SK-N-MC (cell line): ENCODE measurements at regions not wholly inside any gene's neighbourhood (a gene's known extent, or its start where the extent isn't known, plus 50 kb on each side); places are given as distances from the start of the nearest gene placed in this dataset.

Experiments used
- DNase-seq: peaks from one replicate; pipeline ENCODE4 v3.0.0-alpha.2; 2011; ENCODE audit warnings: low read depth, low spot score
- H3K27ac ChIP-seq: fragments of 200-600 bp; sonication (generic); 2 replicates; pipeline ENCODE4 v1.5.1; 2016; ENCODE audit warnings: mixed run types
- H3K36me3 ChIP-seq: fragments of 200-600 bp; sonication (generic); 2 replicates; pipeline ENCODE4 v1.6.1; 2017; ENCODE audit warnings: antibody characterized with exemption, low read length, mixed read lengths; ENCODE audit not compliant: insufficient read depth
- H3K4me3 ChIP-seq: fragments of 200-600 bp; sonication (generic); 2 replicates; pipeline ENCODE4 v1.5.1; 2016
- H3K9ac ChIP-seq: fragments of 200-600 bp; sonication (generic); 2 replicates; pipeline ENCODE4 v1.8.0; 2017; ENCODE audit warnings: mixed run types, mixed read lengths; ENCODE audit not compliant: insufficient read length
- H3K9me3 ChIP-seq: fragments of 200-600 bp; sonication (generic); 2 replicates; pipeline ENCODE4 v1.6.1; 2017; ENCODE audit warnings: low read depth, mild to moderate bottlenecking, antibody characterized with exemption, low read length, moderate library complexity, mixed read lengths
- EZH2 ChIP-seq: fragments of 200-600 bp; sonication (generic); IDR thresholded peaks from one replicate; pipeline ENCODE4 v1.6.1; 2017; ENCODE audit warnings: antibody characterized with exemption
- FOXP2 ChIP-seq: optimal IDR thresholded peaks from 2 replicates; pipeline ENCODE3; 2011; ENCODE audit warnings: mild to moderate bottlenecking, moderate library complexity; ENCODE audit not compliant: insufficient read depth; ENCODE audit errors: extremely low read length, control extremely low read depth
- POLR2AphosphoS5 ChIP-seq: IDR thresholded peaks from 2 replicates; pipeline ENCODE4 v1.6.1; 2012; ENCODE audit warnings: mild to moderate bottlenecking, low read depth, low read length, borderline replicate concordance

DNA sequence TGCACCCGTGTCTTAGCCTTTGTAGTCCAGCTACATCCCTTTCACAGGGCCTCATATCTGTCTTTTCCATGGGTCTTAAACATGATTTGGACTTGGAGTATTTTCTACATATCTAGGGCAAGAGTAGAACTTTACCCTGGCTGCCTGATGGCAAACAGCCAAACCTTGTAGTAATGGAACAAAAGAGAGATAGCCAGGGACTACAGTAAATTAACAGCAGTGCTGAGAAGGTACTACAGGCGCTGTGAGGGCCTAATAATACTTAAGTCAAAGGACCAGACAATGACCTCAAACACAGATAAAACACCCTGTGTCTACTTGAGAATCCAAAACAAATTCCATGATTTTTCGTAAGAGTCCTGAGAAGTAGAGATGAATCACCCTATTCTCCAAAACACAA, 111.0 kb upstream of the WDR17 start:
- Histone ChIP-seq H3K9ac (no peak overlapping the region), H3K4me3 (no peak overlapping the region), H3K36me3 (no peaks in the 10 kb centered on the region), H3K27ac (no peak overlapping the region), H3K9me3 (no peaks in the 10 kb centered on the region)
- TF ChIP-seq EZH2 = no peak
- TF ChIP-seq FOXP2 = no peak
- no peak for TF ChIP-seq POLR2AphosphoS5
- DNase-seq = no peak

DNA sequence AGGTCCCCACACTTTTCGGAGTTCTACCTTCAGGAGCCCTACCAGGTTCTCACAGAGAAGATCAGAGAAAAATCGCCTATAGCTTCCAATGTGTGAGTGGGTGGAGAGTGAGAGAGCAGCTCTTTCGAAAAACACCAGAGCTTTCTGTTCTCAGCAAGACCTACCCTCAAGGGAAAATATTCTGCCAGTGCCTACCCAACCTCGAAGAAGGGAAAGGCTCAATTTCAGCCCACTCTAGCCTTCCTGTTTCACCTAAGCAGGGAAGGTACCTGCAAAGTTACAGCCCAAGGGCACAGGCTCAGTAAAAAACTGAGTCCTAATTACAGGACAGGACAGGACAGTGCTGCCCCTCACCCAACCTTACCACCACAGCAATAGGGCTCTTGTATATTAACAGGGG, 104.0 kb upstream of the WDR17 start:
- H3K27ac ChIP-seq = no peak overlapping the region
- DNase-seq = no peak
- H3K9me3 ChIP-seq = no peaks in the 10 kb centered on the region
- TF ChIP-seq POLR2AphosphoS5 = no peak
- H3K36me3 ChIP-seq = no peaks in the 10 kb centered on the region
- no peak overlapping the region for H3K9ac ChIP-seq
- H3K4me3 ChIP-seq = no peak overlapping the region

DNA sequence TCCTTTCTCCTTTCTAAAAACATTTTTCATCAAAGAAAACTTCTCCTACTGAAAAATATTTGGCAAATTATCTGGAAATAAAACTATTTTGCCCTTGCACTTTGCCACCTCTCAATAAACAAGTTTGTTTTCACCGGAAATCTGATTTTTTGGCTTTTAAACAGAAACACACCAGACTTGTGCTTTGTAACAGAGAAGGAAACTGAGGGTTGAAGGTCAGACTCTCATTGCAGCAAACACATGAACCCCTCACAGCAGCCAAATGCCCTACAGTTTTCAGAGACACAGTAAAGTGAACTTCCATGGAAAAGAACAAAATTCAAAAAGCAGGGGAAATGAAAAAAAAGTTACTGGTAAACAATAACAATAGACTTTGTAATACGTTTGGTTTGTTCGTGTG, 95.6 kb upstream of the WDR17 start:
- no peak overlapping the region for H3K27ac ChIP-seq
- no peaks in the 10 kb centered on the region for H3K36me3 ChIP-seq
- TF ChIP-seq POLR2AphosphoS5 = no peak
- TF ChIP-seq EZH2 = no peak
- TF ChIP-seq FOXP2 = no peak
- H3K9ac ChIP-seq = no peak overlapping the region
- peaks cover 12% of the 10 kb centered on the region; the same call in 1 of the 2 replicates for H3K9me3 ChIP-seq
- DNase-seq = no peak
- no peak overlapping the region for H3K4me3 ChIP-seq

DNA sequence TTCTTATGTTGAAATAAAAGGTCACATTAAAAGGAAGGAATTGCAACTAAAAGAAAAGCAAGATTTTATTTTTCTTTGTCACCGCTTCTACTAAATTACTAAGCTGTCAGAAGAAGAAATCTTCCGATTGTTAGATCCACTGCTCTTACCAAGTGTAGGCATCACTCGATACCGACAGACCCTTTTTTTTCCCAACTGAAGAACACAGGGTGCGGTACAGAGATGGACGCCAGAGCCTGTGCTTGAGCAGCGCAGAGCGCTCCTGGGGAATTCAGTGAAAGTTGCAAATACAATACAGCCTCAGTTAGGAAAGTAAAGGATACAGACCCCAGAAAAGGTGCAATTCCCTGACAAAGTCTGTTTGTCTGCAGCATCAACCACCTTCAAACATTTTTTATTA, 94.9 kb upstream of the WDR17 start:
- H3K27ac ChIP-seq = no peak overlapping the region
- H3K36me3 ChIP-seq = no peaks in the 10 kb centered on the region
- no peak for TF ChIP-seq EZH2
- no peak for TF ChIP-seq FOXP2
- TF ChIP-seq POLR2AphosphoS5 = no peak
- H3K9ac ChIP-seq = no peak overlapping the region
- DNase-seq = no peak
- H3K4me3 ChIP-seq = no peak overlapping the region
- H3K9me3 ChIP-seq = peaks cover 12% of the 10 kb centered on the region; the same call in 1 of the 2 replicates

DNA sequence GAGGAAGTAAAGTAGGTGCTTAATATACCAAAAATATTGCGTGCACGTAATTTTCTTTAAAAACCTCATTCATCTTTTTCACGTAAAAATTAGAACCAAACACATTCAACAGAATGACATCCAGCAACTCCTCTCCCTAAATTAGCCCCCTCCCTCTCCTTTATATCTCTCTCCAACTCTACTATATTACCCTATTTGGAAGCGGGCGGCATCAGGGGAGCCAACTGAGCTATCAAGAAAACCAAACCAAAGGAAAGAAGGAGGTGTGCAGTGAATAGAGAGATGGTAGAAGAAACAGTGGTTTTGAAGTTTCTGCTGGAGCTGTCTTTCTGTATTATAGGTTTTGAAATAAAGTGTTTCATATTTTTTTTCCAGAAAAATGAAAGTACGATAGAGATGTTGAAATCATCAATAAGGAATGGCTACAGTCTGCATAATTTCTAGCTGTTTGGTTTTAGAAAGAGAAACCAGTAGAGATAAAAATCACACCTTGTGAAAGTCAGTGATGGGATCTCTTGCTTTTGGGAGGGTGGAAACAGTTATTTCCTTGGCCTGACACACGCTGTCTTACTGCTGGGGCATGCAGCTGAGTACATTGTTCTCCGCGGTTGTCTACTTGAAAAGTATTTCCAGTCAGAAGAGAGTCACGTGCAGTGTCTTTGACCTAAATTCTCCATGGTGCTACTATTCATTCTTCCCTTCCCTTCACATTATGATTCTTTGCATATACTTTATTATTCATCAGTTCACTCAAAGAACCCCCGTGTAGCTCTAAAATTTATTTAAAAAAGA, 94.1 kb upstream of the WDR17 start:
- DNase-seq = no peak
- no peak overlapping the region for H3K27ac ChIP-seq
- H3K4me3 ChIP-seq = no peak overlapping the region
- TF ChIP-seq FOXP2 (no peak), EZH2 (no peak), POLR2AphosphoS5 (no peak)
- H3K36me3 ChIP-seq = no peaks in the 10 kb centered on the region
- no peak overlapping the region for H3K9ac ChIP-seq
- peaks cover 12% of the 10 kb centered on the region; the same call in 1 of the 2 replicates for H3K9me3 ChIP-seq

DNA sequence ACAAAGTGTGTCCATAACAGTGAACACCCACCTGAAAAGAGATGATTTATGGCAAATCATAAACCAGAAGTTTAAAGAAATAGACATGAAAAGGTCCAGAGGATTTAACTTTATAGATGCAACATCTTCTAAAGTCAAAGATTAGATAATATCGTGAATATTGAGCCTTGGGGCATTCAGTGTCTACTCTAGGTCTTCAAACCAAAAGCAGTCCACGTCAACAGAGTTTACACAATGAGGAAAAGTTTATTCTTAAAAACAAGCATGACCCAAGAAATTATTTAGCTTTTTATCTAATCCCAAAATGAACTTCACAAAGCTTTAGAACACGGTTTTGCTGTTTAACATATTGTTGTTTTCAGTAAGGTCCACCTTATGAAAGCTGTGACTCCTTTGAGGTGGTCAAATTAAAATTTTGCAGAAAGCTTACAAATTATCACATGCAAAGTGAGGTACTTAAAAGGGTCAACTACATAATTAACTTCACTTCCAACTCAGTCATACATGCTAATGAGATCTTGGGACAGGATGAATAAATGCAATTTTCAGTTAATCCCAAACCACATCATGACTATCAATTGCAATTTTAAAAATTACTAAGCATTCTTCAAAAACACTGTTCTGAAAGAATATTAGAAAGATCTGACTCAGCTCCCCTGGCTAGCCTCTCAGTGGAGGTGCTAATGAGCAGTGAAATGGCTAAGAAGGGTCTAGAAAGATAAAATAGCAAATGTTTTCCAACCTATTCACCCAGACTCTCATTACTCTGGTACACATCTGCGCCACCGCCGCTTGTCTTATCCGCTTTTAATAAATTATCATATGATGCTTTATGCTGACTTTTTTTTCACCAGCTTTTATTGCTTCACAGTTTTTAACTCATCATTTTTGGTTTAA, 92.4 kb upstream of the WDR17 start:
- Histone ChIP-seq H3K9me3 (no peaks in the 10 kb centered on the region), H3K27ac (no peak overlapping the region), H3K9ac (no peak overlapping the region), H3K4me3 (no peak overlapping the region), H3K36me3 (no peaks in the 10 kb centered on the region)
- no peak for DNase-seq
- no peak for TF ChIP-seq EZH2
- TF ChIP-seq POLR2AphosphoS5 = no peak
- no peak for TF ChIP-seq FOXP2

DNA sequence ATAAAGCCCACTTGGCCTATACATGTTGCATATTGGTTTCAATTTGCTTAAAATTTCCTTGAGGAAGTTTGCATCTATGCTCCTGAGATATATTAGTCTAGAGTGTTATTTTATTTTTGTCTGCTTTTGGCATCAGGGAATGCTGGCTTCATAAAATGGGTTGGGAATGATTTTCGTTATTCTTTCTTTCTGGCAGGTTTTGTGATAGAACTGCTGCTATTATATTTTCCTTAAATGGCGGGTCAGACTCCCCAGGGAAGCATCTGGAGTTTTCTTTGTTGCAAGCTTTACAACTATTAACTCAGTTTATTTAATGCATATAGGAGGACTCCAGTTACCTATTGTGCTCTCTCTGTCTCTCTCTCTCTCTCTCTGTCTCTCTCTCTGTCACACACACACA, 82.0 kb upstream of the WDR17 start:
- Histone ChIP-seq H3K36me3 (no peaks in the 10 kb centered on the region), H3K9me3 (no peaks in the 10 kb centered on the region), H3K9ac (no peak overlapping the region), H3K4me3 (no peak overlapping the region), H3K27ac (no peak overlapping the region)
- DNase-seq = no peak
- no peak for TF ChIP-seq EZH2
- no peak for TF ChIP-seq POLR2AphosphoS5
- no peak for TF ChIP-seq FOXP2

DNA sequence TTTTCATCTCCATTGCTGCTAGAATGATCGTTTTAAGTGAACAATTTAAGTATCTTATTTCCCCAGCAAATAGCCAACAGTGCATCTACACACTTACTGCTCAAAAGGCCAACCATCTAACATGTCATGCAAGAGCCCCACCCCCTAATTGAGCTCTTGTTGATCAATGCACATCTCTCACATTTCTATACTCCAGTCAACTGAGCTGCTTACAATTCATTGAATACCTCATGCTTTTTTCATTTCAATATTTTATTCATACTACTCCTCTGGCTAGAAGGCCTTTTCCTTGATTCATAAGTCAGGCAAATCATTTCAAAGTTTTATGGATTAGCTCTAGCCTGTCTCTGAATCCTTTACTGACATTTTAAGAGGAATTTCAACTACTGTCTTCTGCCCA, 79.0 kb upstream of the WDR17 start:
- Histone ChIP-seq H3K36me3 (no peaks in the 10 kb centered on the region), H3K4me3 (no peak overlapping the region), H3K9me3 (no peaks in the 10 kb centered on the region), H3K27ac (no peak overlapping the region), H3K9ac (no peak overlapping the region)
- DNase-seq = no peak
- no peak for TF ChIP-seq POLR2AphosphoS5
- TF ChIP-seq EZH2 = no peak
- no peak for TF ChIP-seq FOXP2
